HUES48 (cell line): ENCODE measurements at regions not wholly inside any gene's neighbourhood (a gene's known extent, or its start where the extent isn't known, plus 50 kb on each side); places are given as distances from the start of the nearest gene placed in this dataset.

Experiments
- H3K27ac ChIP-seq: one replicate; pipeline ENCODE4 v1.7.0; 2013; ENCODE audit warnings: low read depth, low read length, inconsistent platforms
- H3K27me3 ChIP-seq: 2 replicates; pipeline ENCODE4 v1.6.1; 2013; ENCODE audit warnings: mild to moderate bottlenecking, low read length; ENCODE audit not compliant: control insufficient read depth, insufficient read depth
- H3K36me3 ChIP-seq: 2 replicates; pipeline ENCODE4 v1.6.1; 2013; ENCODE audit warnings: low read length; ENCODE audit not compliant: control insufficient read depth, insufficient read depth
- H3K4me1 ChIP-seq: 2 replicates; pipeline ENCODE4 v1.6.1; 2013; ENCODE audit warnings: mild to moderate bottlenecking, low read length; ENCODE audit not compliant: control insufficient read depth, insufficient read depth
- H3K4me3 ChIP-seq: 2 replicates; pipeline ENCODE4 v1.5.1; 2013; ENCODE audit warnings: mild to moderate bottlenecking, low read depth, low read length
- H3K9ac ChIP-seq: 2 replicates; pipeline ENCODE4 v1.6.1; 2013; ENCODE audit warnings: mild to moderate bottlenecking, low read depth, low read length, moderate library complexity
- H3K9me3 ChIP-seq: 2 replicates; pipeline ENCODE4 v1.6.1; 2013; ENCODE audit warnings: low read length; ENCODE audit not compliant: control insufficient read depth, insufficient read depth

- Histone ChIP-seq H3K27me3 (no peaks in the 10 kb centered on the region), H3K4me1 (no peaks in the 10 kb centered on the region), H3K9ac (no peak overlapping the region), H3K9me3 (no peaks in the 10 kb centered on the region), H3K27ac (no peak overlapping the region), H3K36me3 (no peaks in the 10 kb centered on the region), H3K4me3 (no peak overlapping the region)
Measured at GRCh38 chr10:129078346-129078745, 388.7 kb upstream of the MGMT start.

- Histone ChIP-seq H3K4me3 (no peak overlapping the region), H3K27ac (no peak overlapping the region), H3K9me3 (no peaks in the 10 kb centered on the region), H3K9ac (no peak overlapping the region), H3K36me3 (no peaks in the 10 kb centered on the region), H3K4me1 (no peaks in the 10 kb centered on the region), H3K27me3 (no peaks in the 10 kb centered on the region)
Measured at GRCh38 chr10:129078746-129079145, 388.3 kb upstream of the MGMT start.

DNA sequence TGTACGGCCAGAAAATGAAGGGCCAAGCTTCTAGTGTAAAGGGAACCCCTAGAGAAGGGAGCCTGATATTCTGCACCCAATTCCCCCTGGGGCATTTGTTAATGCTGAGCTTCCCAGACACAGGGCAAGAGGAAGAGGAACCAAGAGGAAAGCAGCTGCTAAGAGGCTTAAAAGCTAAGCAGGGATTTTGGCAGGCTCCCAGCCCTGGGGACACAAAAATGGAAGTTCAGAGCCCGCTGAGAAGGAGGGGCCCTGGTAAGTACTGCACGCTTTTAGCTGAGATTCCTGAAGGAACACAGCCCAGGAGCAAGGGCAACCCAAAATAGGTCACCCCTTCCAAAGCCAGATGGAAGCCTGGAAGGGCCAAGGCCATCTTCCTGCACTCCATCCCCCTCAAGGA is 387.3 kb upstream of the MGMT start:
- Histone ChIP-seq H3K9ac (no peak overlapping the region), H3K4me3 (no peak overlapping the region), H3K36me3 (no peaks in the 10 kb centered on the region), H3K27me3 (no peaks in the 10 kb centered on the region), H3K9me3 (no peaks in the 10 kb centered on the region), H3K27ac (no peak overlapping the region), H3K4me1 (no peaks in the 10 kb centered on the region)

DNA sequence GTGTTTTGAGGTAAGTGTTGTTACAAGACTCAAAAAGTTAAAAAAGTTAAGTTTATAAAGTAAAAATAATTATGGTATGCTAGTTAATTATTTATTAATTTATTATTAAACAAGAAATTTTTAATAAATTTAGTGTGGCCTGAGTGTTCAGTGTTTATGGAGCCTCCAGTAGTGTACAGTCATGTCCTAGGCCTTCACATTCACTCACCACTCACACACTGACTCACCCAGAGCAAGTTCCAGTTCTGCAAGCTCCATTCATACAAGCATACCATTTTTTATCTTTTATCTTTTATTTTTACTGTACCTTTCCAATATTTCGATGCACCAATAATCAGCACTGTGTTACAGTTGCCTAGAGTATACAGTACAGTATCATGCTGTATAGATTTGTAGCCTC is 381.2 kb upstream of the MGMT start:
- Histone ChIP-seq H3K9me3 (no peaks in the 10 kb centered on the region), H3K36me3 (no peaks in the 10 kb centered on the region), H3K4me3 (no peak overlapping the region), H3K27me3 (no peaks in the 10 kb centered on the region), H3K9ac (no peak overlapping the region), H3K4me1 (peaks cover 6% of the 10 kb centered on the region; the same call in 1 of the 2 replicates), H3K27ac (no peak overlapping the region)

DNA sequence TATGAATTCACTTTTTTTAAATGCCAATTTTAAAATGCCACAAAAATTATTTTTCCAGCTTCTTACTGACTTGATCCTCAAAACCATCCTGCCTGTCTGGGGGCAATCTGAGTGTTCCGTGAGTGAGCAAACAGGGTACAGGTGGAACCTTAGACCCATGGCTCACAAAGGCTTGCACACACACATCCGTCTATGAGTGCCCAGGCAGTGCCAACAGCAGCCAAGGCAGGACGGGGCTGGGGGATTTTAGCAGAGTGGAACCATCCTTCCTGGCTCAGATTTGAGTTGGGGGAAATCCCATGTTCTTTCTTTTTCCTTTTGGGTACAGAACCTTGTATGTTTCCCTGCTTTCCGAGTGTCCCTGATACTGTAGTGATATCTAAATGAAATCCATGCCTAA is 377.7 kb upstream of the MGMT start:
- Histone ChIP-seq H3K9ac (no peak overlapping the region), H3K4me3 (no peak overlapping the region), H3K27ac (no peak overlapping the region), H3K36me3 (no peaks in the 10 kb centered on the region), H3K27me3 (no peaks in the 10 kb centered on the region), H3K4me1 (peaks cover 6% of the 10 kb centered on the region; the same call in 1 of the 2 replicates), H3K9me3 (no peaks in the 10 kb centered on the region)

- Histone ChIP-seq H3K9ac (no peak overlapping the region), H3K4me1 (peaks cover 6% of the 10 kb centered on the region; the same call in 1 of the 2 replicates), H3K27me3 (no peaks in the 10 kb centered on the region), H3K27ac (no peak overlapping the region), H3K9me3 (no peaks in the 10 kb centered on the region), H3K36me3 (no peaks in the 10 kb centered on the region), H3K4me3 (no peak overlapping the region)
Measured at GRCh38 chr10:129090165-129090564, 376.9 kb upstream of the MGMT start.

- H3K27me3 ChIP-seq: no peaks in the 10 kb centered on the region
- no peaks in the 10 kb centered on the region for H3K36me3 ChIP-seq
- peaks cover 6% of the 10 kb centered on the region; the same call in 1 of the 2 replicates for H3K4me1 ChIP-seq
- H3K9me3 ChIP-seq: no peaks in the 10 kb centered on the region
- no peak overlapping the region for H3K9ac ChIP-seq
- no peak overlapping the region for H3K27ac ChIP-seq
- H3K4me3 ChIP-seq: no peak overlapping the region
Measured at GRCh38 chr10:129090618-129091366, 376.2 kb upstream of the MGMT start.

DNA sequence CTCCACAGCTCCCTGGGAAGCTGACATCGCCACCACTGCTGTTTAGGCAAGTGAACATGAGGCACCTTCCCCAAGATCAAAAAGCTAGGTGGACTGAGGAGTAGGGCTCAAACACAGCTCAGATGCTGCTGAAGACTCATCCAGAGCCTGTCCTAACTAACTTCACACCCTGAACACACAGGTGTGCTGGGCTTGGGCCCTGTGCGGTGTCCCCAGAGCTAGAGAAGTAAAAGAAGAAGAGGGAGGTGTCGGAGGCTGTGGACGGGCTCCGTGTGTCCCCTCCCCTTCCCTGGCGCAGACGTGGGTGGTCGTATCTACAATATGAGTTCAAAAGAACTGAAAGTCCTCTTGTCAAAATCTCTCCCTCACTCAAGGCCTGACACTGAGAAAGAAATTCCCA is 373.4 kb upstream of the MGMT start:
- Histone ChIP-seq H3K9ac (no peak overlapping the region), H3K4me1 (peaks cover 6% of the 10 kb centered on the region; the same call in 1 of the 2 replicates), H3K9me3 (no peaks in the 10 kb centered on the region), H3K27me3 (no peaks in the 10 kb centered on the region), H3K36me3 (no peaks in the 10 kb centered on the region), H3K27ac (no peak overlapping the region), H3K4me3 (no peak overlapping the region)

DNA sequence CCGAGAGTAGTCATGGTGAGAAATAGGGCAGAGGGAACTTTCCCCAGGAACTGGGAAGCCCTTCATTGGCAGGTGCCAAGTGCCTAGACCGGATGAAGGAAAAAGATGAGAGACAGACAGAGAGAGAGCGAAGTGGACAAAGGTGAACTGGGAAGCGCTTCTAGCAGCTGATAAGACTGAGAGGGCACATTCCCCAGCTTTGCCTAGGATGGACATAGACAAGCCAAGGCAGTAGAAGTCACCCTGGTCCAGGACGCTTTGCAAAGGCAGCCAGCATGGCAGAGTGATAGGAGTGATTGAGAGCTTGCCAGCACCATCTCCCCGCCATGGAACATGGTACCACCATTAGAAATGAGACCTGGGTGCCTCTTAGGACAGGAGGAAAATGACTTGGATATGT is 372.8 kb upstream of the MGMT start:
- no peaks in the 10 kb centered on the region for H3K36me3 ChIP-seq
- H3K9ac ChIP-seq: no peak overlapping the region
- peaks cover 6% of the 10 kb centered on the region; the same call in 1 of the 2 replicates for H3K4me1 ChIP-seq
- H3K9me3 ChIP-seq: no peaks in the 10 kb centered on the region
- no peaks in the 10 kb centered on the region for H3K27me3 ChIP-seq
- H3K27ac ChIP-seq: no peak overlapping the region
- H3K4me3 ChIP-seq: no peak overlapping the region

- Histone ChIP-seq H3K36me3 (no peaks in the 10 kb centered on the region), H3K27me3 (no peaks in the 10 kb centered on the region), H3K27ac (no peak overlapping the region), H3K4me3 (no peak overlapping the region), H3K4me1 (peaks cover 6% of the 10 kb centered on the region; the same call in 1 of the 2 replicates), H3K9me3 (no peaks in the 10 kb centered on the region), H3K9ac (no peak overlapping the region)
Measured at GRCh38 chr10:129094861-129095260, 372.2 kb upstream of the MGMT start.

DNA sequence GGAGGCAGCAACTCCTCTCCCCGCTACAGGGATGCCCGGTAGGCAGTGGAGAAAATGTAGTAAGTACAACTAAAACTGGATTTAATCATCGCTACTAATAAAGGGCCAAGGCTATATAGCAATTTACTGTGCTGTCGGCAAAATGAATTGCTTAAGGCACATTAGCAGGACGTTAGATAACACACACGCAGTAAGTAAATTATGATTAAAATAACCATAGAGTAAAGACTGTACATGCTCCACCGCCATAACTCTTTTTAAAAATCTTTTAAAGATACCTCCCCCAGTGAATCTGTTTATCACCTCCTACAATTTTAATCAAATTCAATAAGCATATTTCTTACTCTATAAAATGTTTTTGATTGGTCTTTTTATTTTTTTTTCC is 371.4 kb upstream of the MGMT start:
- Histone ChIP-seq H3K36me3 (no peaks in the 10 kb centered on the region), H3K4me3 (no peak overlapping the region), H3K27ac (no peak overlapping the region)

More for the DNA sequence above, 371.4 kb upstream of the MGMT start:
- Histone ChIP-seq H3K27me3 (no peaks in the 10 kb centered on the region), H3K4me1 (no peaks in the 10 kb centered on the region), H3K9ac (no peak overlapping the region), H3K9me3 (no peaks in the 10 kb centered on the region)
